ENCODE measurements at regions not wholly inside any gene's neighbourhood (a gene's known extent, or its start where the extent isn't known, plus 50 kb on each side); places are given as distances from the start of the nearest gene placed in this dataset.
A peak's percentile ranks its signal among the peaks of the same experiment; 100 is the strongest.

DNA sequence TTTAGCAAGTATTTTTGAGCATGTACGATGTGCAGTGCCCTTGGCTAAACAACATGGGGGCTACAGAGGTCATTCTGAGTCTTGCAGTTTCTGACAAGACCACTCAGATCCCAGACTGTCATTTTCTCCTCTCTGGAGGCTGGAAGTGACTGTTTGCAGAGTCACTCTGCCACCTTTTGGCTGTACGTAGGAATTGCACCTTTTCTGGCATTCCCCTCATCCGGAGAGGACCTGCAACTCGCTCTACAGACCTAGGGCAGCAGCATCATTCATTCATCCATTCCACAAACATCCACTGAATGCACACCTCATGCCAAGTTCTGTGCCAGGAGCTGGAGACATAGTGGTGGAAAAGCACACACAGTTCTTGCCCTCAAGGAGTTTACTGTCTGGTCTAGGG, 160.4 kb upstream of the GPR101 start:
- Histone ChIP-seq H3K9me2 (ENCODE audit: insufficient read depth, low read length) (no peaks in the 10 kb centered on the region), H3K36me3 (ENCODE audit: insufficient read depth, low read length) (no peaks in the 10 kb centered on the region), H3K27me3 (ENCODE audit: insufficient read depth, low read depth, low read length) (no peaks in the 10 kb centered on the region), H3K9ac (ENCODE audit: low read length) (no peak overlapping the region), H3K27ac (ENCODE audit: low read length) (no peak overlapping the region), H2AFZ (ENCODE audit: low read depth, low read length) (no peak overlapping the region), H3F3A (ENCODE audit: insufficient read depth, low read length, poor library complexity, severe bottlenecking) (no peaks in the 10 kb centered on the region), H3K4me3 (ENCODE audit: low read length) (no peak overlapping the region), H3K4me2 (ENCODE audit: low read length) (no peak overlapping the region), H3K79me2 (replicated peaks; ENCODE audit: insufficient read depth, low read length) (no peaks in the 10 kb centered on the region), H4K20me1 (ENCODE audit: insufficient read depth) (no peaks in the 10 kb centered on the region), H3K9me3 (ENCODE audit: low read length) (no peaks in the 10 kb centered on the region)
- TF ChIP-seq EP300 (conservative IDR thresholded peaks at IDR 0.05; ENCODE audit: poor library complexity, severe bottlenecking) (no peak), POLR2AphosphoS5 (IDR thresholded peaks at IDR 0.05) (no peak), SMC3 (conservative IDR thresholded peaks at IDR 0.05; ENCODE audit: poor library complexity) (peak; percentile 82), REST (IDR thresholded peaks at IDR 0.05; ENCODE audit: borderline replicate concordance) (no peak), TAF1 (IDR thresholded peaks at IDR 0.05; ENCODE audit: low read depth) (no peak), EZH2 (IDR thresholded peaks at IDR 0.05; ENCODE audit: borderline replicate concordance, insufficient read depth, low read length, poor library complexity, severe bottlenecking) (no peak), MXI1 (conservative IDR thresholded peaks at IDR 0.05; ENCODE audit: poor library complexity, severe bottlenecking) (no peak), RAD21 (conservative IDR thresholded peaks at IDR 0.05) (peak; percentile 83)
- TF ChIP-seq, protein P1, sequence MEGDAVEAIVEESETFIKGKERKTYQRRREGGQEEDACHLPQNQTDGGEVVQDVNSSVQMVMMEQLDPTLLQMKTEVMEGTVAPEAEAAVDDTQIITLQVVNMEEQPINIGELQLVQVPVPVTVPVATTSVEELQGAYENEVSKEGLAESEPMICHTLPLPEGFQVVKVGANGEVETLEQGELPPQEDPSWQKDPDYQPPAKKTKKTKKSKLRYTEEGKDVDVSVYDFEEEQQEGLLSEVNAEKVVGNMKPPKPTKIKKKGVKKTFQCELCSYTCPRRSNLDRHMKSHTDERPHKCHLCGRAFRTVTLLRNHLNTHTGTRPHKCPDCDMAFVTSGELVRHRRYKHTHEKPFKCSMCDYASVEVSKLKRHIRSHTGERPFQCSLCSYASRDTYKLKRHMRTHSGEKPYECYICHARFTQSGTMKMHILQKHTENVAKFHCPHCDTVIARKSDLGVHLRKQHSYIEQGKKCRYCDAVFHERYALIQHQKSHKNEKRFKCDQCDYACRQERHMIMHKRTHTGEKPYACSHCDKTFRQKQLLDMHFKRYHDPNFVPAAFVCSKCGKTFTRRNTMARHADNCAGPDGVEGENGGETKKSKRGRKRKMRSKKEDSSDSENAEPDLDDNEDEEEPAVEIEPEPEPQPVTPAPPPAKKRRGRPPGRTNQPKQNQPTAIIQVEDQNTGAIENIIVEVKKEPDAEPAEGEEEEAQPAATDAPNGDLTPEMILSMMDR (IDR thresholded peaks at IDR 0.05; ENCODE audit: poor library complexity, severe bottlenecking) = peak; percentile 76

DNA sequence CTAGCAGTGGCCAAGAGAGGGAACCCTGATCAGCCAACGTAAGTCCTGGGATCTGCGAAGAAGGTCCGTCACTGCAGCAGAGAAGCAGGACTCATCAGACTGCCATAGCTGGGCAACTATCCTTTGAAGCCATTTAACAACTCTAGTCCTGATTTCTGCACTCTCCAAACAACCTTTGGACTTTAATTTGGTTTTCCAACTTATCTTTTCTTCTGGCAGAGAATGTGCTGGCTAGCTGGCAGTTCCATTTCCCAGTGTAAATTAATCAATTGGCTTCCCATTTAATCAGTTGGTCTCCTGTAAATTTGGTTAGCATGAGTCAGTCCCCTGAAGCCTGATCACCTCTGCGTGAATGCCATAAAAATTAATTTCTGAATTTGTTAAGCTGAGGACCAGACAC, 153.7 kb upstream of the GPR101 start:
- Histone ChIP-seq H2AFZ (ENCODE audit: low read depth, low read length) (no peak overlapping the region), H3K36me3 (ENCODE audit: insufficient read depth, low read length) (no peaks in the 10 kb centered on the region), H3F3A (ENCODE audit: insufficient read depth, low read length, poor library complexity, severe bottlenecking) (no peaks in the 10 kb centered on the region), H3K27ac (ENCODE audit: low read length) (no peak overlapping the region), H3K4me3 (ENCODE audit: low read length) (no peak overlapping the region), H3K9me3 (ENCODE audit: low read length) (no peaks in the 10 kb centered on the region), H3K9ac (ENCODE audit: low read length) (no peak overlapping the region), H3K4me2 (ENCODE audit: low read length) (no peak overlapping the region), H3K79me2 (replicated peaks; ENCODE audit: insufficient read depth, low read length) (no peaks in the 10 kb centered on the region), H3K27me3 (ENCODE audit: insufficient read depth, low read depth, low read length) (no peaks in the 10 kb centered on the region), H4K20me1 (ENCODE audit: insufficient read depth) (no peaks in the 10 kb centered on the region), H3K9me2 (ENCODE audit: insufficient read depth, low read length) (no peaks in the 10 kb centered on the region)
- no peak for TF ChIP-seq MXI1 (conservative IDR thresholded peaks at IDR 0.05; ENCODE audit: poor library complexity, severe bottlenecking)

DNA sequence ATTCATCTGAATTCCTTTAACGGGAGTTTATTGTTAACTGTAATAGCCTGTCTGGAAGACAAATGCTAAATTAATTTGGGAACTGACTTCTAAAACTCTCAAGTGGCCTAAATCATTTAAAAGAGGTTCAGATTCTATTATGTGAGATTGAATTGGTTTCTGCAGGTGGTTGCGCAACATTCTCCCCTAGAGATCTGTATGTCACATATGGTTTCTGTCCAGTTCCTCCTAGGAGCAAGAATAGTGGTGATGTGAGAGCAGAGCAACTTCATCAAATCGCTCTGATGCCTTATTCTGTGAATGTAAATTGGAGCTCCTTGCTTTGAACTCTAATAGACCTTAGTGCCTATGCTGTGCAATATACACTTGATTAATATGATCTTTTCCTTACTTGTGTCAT, 144.6 kb upstream of the GPR101 start:
- Histone ChIP-seq H3K9me3 (ENCODE audit: low read length) (no peaks in the 10 kb centered on the region), H2AFZ (ENCODE audit: low read depth, low read length) (no peak overlapping the region), H3K9me2 (ENCODE audit: insufficient read depth, low read length) (no peaks in the 10 kb centered on the region), H3K4me3 (ENCODE audit: low read length) (no peak overlapping the region), H3K9ac (ENCODE audit: low read length) (no peak overlapping the region), H3K27me3 (ENCODE audit: insufficient read depth, low read depth, low read length) (no peaks in the 10 kb centered on the region), H3K36me3 (ENCODE audit: insufficient read depth, low read length) (no peaks in the 10 kb centered on the region), H3F3A (ENCODE audit: insufficient read depth, low read length, poor library complexity, severe bottlenecking) (no peaks in the 10 kb centered on the region), H3K79me2 (replicated peaks; ENCODE audit: insufficient read depth, low read length) (no peaks in the 10 kb centered on the region), H4K20me1 (ENCODE audit: insufficient read depth) (no peaks in the 10 kb centered on the region), H3K4me2 (ENCODE audit: low read length) (no peak overlapping the region), H3K27ac (ENCODE audit: low read length) (no peak overlapping the region)
- no peak for TF ChIP-seq EP300 (conservative IDR thresholded peaks at IDR 0.05; ENCODE audit: poor library complexity, severe bottlenecking)

Data from neural cell (in vitro differentiated cells).